Left kidney (tissue), 1 donor: ENCODE measurements at regions not wholly inside any gene's neighbourhood (a gene's known extent, or its start where the extent isn't known, plus 50 kb on each side); places are given as distances from the start of the nearest gene placed in this dataset.
"Not testable (repeated sequence)": the region's sequence is repeated elsewhere in the genome, so short reads cannot be mapped to it uniquely, and the experiment has no call there.

ENCODE experiments used
- DNase-seq: peaks from one replicate; pipeline ENCODE4 v3.0.0-alpha.2; 2013

DNA sequence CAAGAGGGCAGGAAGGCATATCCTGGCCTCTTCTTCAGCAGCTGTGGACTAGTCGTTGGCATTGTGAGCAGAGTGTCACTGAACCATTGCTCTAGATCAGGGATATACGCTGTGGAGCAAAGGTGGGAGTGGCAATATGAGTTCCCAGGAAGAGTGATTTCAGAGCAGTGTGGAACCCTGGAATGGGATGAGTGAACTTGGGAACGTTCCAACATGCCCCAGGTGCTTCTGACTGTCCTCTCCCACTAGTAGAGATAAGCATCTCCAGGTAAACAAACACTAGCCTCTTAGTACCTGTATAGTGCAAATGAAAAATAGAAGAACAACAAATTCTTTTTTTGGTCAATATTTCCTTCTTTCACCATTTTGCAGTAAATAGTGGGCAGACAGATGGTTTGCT lies 123.6 kb upstream of the VEPH1 start:
- no peak for DNase-seq

DNA sequence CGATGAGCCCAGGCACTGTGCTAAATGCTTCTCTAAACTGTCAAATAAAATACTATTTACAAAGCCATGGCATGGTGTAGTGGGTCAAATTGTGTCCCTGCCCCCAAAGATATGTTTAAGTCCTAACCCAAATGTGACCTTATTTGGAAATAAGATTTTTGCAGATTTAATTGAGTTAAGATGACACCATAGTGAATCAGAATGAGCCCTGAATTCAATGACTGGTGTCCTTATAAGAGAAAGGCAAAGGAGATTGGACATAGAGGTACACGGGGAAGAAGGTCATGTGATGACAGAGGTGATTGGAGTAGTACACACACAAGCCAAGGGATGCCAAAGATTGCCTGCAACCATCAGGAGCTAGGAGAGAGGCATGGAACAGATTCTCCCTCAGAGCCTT lies 121.6 kb upstream of the VEPH1 start:
- no peak for DNase-seq

DNA sequence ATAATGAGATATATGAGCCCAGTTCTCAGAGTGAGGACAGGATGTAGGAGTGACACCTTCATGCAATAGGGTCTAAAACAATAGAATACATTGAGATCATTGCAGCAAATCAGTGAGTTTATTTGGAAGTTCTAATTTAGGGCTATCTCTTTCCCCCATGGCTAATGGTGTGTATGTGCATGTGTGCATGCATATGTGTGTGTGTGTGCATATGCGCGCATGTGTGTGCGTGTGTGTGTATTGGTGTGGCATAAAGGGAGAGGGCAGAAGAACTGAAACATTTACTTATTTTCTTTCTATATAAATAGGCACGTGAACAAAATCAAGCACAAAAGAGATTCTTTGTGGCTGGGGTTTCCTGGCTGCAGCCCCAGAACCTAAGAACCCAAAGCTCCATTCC lies 115.7 kb upstream of the VEPH1 start:
- DNase-seq: no peak

DNA sequence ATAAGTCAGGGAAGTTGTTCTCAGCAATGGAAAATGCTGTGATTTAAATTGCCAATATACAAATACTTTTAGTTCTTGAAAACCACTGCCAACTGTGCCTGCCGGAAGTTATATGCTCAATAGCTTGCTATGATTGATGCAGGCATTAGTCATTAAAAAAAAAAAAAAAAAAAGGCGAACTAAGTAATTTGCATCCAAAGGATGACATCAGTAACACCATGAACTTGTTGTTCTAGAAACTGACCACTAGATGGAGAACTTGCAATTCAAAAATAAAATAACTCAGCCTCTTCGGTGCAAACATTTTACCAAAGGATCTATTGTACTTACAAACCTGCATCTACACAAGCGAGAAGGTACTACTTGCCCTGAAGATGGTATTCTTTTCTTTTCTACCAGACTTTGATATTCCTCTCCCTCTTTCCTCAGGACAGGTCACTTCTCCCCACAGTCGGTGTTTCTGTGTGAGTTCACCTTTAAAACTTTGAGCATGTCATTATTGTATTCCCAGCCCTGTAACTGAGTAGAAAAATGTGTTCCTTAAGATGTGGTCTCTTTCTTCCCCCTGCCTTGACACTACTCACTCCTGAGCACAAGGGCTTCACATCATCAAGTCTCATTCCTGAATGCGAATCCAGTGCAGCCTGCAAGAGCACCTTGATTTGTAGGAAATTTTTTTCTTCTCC lies 115.0 kb upstream of the VEPH1 start:
- DNase-seq: peak; percentile 58

DNA sequence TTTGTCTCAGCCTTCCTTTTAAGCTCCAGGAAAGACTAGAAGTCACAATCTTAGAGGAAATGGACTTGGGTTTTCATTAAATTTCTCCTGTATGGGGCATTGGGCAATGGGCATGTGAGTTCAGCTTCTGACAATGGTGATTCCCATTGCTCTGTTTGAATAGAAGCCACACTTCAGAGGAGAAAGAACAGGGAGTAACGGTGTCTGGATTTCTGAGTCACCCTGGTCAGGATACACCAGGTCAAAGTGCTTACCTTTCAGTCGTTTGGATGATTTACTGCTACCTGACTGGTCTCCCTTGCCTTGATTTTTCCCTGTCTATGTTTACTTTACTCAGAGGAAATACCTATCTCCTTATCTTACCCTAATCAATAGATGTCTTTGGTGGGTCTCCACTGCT lies 111.7 kb upstream of the VEPH1 start:
- no peak for DNase-seq

DNA sequence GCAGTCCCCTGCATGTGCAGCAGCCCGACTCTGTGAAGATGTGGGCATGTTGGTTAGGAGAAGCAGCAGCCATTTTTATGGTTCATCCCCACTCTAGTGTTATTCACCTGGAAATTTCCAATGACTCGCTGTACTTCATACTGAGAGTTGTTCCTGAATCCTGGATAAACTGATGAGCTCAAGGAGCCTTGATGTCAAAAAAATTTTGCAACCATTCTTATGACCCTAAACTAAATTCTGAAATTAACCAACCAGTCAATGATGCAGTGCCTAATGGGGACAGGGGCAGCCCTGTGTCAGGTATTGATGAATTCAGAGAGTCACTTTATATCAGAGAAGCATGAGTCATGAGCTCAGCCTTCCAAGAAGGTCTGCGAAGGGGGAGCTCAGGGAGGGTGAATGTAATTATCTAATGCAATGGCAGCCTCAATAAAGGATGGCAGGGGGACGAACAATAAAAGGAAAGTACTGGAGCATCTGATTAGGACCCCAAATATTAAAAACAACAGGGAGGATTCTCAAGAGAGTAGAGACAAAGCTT lies 108.4 kb upstream of the VEPH1 start:
- DNase-seq: no peak

DNA sequence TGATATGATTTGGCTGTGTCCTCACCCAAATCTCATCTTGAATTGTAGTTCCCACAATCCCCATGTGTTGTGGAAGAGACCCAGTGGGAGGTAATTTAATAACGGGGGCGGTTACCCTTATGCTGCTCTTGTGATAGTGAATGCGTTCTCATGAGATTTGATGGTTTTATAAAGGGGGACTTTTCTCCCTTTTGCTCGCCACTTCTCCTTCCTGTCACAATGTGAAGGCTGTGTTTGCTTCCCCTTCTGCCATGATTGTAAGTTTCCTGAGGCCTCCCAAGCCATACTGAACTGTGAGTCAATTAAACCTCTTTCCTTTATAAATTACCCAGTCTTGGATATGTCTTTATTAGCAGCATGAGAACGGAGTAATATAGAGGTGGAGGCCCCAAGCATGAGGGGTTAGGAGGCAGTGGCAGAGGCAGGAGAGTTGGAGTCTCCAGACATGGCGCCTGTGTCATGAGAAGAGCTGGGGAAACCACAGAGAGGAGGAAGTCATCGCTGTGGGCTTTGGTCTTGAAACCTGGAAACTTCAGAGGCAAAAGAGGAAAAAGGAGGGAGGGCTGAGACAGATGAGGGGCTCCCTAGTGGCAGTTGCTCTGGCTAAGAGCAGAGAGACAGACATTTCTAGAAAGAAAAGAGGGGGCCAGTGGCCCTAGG lies 107.8 kb upstream of the VEPH1 start:
- no peak for DNase-seq

DNA sequence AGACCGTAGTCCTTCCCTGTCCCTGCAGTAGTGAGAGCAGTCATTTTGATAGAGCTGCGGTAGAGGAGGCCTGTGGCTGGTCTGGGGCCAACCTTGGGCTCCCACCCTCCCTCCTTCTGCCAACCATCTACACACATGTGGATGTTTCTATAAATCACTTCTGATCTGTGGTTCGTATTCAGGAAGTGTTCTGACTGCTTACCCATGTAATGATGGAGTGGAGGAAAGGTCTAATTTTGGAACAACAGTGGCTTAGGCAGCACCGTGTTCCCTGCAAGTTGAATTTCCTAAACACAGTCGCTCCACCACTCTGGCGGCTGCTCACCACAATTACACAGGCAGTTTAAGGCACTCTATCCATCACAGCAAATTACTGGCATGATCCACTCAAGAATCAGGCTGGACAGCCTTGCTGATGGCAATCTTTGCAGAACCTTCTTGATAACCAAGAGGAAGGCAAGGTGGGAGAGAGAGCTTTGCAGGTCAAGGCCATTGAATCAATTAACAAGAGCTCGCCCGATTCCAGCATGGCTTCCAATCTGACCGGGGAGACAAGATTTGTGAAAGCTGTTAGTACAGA lies 104.7 kb upstream of the VEPH1 start:
- DNase-seq: no peak

DNA sequence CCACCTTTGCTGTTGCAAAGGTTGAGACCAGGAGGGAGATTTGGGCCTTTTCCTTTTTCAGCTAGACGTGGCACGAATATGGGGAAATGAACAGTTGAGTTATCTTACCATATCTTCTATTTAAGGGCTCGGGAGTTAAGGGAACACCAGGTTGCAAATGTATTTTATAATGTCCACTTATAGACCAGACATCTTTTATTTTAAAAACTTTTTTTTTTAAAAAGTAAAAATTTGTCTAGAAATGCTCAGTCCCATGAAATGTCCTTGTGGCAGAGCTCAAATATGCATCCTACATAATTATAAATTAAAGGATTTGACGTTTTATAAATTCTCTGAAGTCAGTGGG lies 103.6 kb upstream of the VEPH1 start:
- DNase-seq: no peak

DNA sequence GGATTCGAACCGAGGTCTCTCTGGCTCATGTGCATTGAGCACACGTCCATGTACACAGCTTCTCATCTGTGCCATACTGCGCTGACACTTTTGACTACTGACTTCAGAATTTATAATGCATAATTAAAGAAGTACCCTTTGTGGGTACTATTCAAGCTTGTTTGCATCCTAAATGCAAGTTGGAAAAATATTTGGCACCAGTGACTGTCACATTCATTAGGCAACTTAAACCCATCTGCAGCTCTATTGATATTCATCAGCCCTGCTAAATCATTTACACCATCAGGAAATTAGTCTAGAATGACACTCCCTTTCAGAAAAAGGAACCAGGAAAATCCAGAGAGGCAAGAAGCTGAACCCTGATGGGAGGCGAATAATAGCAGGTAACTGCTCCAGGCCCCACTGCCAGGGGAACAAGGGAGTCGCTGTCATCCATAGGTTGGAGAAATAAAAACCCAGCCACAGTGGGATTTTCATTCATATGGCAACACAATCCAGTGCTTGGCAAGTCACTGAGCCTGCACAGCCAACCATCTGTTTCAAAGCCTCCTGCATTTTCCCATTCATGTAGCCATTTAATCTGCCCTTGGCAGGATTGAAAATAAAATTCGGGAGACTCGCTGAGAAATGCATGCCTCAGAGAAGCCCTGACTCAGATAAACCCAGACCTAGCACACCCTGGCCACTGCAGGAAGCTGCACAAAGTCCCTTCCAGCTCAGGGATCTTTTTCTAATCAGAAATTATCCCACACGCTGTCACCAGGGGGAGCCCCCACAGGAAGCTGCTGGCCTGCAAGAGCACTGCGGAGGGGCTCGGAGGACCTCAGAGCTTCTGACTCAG lies 103.0 kb upstream of the VEPH1 start:
- peak; percentile 46 for DNase-seq

DNA sequence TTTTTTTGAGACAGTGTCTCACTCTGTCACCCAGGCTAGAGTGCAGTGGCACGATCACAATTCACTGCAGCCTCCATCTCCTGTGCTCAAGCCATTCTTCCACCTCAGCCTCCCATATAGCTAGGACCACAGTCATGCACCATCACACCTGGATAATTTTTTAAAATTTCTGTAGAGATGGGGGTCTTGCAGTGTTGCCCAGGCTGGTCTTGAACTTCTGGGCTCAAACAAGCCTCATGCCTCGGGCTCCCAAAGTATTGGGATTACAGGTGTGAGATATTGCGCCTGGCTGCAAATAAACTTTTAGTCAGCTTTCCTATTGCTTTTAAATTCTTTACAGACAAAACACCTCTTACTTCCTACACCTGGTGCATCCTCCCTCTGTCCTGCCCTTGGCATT lies 102.1 kb upstream of the VEPH1 start:
- DNase-seq: no peak

DNA sequence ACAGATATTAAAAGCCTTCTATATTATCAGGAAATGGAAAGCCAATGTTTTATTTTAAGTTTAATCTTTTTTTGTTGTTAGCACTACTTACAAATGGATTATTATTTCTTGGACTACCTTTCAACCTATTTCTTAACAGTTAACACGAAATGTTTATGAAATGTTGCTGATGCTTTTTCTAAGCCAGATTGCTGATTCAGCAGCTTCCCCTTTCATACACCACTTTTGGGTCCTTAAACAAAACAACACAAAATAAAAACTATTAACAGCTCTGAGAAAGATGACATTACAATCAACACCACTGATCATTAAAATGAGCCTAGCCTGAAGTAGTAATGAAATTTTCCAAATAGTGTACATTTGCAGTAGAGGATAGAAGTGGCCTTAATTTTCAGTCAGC lies 99.2 kb upstream of the VEPH1 start:
- DNase-seq: no peak

DNA sequence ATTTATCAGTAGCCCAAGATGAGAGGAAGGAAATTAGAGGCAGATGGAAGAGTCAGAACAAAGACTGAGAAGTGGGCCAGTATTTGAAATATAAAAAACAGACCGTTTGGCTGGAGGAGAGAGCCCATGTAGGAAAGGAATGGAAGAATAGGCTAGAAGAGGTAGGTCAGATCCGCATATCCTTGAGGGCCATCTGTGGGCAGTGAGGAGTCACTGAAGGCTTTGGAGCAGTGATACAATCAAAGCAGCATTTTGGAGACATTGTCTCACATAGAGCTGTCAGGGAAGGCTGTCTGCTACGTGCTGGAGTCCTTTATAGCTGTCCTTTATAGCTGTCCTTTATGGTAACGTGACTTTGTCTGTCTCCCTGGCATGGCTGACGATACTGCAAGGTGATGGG lies 92.0 kb upstream of the VEPH1 start:
- DNase-seq: no peak

DNA sequence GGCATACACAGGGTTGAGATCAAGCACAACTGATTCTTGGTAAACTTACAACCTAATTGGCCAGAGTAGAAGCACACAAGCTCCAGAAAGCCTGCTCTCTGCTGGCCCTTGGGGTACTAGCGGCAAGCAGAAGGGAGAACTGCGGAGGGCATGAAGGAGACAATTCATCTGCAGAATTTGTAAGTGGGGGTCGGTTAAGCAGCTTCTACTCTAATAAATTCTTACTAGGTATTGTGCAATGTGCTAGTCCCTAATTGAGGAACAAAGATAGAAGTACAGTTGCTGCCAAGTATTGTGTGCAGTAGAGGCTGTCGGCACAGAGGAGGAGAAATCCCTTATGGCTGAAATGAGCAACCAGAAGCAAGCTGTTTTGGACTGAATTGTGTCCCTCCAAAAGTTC lies 91.2 kb upstream of the VEPH1 start:
- no peak for DNase-seq

DNA sequence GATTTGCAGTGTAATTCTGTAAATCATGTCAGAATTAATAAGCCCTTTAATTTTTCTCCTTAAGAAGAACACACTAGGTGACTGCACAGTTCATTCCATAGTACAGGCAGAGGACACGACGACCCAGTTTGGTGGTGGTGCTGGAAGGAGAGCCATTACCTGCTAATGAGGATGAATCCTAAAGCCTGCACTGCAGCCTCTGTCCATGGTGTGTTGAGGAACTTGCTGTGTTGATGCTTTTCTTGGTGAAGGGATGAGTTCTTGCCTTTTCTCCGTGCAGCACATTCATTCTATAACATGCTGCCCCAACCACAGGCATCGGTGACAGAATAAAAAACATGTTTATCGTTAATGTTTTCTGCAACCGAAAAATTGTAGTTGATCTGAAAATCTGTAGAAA lies 89.6 kb upstream of the VEPH1 start:
- DNase-seq: no peak

DNA sequence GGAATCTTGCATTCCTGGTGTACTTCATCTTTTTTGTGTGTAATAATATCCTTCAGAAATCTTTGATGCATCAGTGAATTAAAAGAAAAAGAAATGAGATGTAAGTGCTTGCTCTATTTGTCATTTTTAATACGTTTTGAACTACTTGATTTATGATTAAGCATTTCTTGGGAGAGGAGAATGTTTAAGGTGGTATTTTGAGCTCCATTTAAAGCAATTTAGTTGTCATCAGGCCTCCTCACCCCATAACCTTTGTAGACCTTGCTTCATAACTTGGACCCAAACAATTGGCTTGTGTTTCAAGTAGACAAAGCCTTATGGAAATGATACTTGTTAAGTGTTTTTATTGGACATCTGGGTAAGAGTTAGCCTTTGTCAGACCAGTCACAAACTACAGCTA lies 87.1 kb upstream of the VEPH1 start:
- no peak for DNase-seq

DNA sequence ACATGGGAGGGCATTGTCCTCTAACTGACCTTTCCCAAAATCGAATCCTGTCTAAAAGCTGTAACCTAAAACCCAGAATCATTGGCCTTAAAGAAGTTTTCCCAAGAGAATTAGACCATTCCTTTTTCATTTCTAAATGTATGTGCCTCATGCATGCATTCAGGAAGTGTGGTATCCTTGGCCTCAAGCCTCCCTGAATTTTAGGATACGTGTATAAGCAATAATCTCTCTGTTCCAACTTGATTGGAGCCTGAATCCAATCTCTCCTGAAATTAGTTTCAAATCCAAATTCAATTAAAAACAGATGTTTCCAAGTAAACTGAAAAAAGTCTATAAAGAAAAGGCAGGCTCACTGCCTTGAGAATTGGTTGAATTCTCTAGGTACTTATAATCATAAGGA lies 86.0 kb upstream of the VEPH1 start:
- no peak for DNase-seq

DNA sequence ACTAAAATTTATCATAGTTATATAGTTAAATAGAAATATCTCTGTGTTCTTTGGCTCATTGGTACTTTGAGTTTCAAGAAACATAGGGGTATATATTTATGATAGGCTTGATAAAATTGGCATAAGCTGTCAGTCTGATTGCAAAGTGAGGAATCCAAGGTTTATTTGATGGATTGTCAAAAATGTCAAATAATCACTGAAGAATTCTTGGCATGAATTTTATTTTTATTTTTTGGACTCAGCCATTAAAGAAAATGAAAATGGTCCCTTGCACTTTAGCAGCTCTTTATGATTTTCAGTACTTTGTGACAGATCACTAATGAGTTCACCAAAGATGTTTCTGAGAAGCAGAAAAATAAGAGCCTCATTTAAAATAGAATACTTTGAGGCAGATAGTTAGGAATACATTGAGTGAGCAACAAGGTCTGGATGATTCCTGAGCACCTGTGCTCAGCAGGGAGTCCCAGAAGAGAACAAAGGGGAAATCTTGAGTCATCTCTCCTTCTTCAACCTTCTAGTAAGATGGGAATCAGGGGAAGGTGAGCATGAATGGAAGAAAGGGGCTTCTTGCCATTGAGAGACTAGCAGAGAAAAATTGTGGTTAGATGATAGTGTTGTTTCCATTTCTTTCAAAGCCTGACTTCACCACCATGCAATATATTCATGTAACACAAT lies 85.3 kb upstream of the VEPH1 start:
- DNase-seq: no peak

DNA sequence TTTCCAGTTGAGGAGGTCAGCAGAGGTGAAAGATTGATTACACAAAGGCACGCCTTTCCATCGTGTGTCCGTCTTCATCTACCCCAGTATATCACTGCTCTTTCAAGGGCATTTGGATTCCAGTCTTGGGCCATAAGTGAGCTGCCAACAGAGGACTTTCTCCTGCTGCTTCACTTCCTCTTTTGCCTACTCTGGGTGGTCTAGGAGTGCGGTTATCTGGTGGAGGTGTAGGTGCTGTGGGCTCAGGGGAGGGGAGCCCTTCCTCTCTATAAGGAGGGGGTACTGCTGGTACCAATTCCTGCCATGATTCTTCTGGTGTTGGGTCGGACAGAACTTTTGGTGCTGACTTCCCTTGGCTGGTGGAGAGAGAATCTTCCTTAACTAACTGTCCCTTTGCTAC lies 83.1 kb upstream of the VEPH1 start:
- DNase-seq: no peak

DNA sequence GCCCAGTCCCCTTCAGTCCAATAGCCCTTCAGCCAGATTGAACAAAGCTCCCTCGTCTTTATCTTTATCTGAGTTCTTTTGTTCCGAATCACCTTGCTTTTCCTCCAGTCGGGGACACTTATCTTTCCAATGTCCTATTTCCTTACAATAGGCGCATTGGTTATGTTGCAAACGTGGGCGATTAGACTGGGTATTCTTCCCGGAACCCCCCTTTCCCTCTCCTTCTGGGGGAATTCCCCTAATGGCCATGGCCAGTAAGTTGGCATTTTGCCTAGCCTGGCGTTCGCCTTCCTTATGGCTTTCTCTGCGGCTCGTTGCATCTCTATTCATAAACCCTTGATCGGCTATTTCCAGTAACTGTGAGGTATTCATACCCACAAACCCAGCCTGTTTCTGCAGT lies 82.2 kb upstream of the VEPH1 start:
- no peak for DNase-seq

DNA sequence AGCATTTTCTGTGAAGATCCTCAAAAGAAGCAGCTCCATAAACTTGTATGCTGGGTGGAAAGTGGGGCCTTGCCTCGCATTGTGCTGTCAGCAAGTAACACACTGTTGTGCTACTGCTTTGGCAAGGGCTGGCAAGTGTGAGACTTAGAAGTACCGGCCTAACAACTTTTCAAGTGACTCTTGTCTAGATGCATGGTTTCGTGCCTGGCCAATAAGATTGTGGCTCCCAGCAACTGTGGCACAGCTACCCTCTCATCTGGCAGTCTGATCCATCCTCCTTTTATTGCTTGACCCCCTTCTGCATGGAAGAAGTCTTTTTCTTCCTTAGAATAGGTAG lies 79.4 kb upstream of the VEPH1 start:
- no peak for DNase-seq

DNA sequence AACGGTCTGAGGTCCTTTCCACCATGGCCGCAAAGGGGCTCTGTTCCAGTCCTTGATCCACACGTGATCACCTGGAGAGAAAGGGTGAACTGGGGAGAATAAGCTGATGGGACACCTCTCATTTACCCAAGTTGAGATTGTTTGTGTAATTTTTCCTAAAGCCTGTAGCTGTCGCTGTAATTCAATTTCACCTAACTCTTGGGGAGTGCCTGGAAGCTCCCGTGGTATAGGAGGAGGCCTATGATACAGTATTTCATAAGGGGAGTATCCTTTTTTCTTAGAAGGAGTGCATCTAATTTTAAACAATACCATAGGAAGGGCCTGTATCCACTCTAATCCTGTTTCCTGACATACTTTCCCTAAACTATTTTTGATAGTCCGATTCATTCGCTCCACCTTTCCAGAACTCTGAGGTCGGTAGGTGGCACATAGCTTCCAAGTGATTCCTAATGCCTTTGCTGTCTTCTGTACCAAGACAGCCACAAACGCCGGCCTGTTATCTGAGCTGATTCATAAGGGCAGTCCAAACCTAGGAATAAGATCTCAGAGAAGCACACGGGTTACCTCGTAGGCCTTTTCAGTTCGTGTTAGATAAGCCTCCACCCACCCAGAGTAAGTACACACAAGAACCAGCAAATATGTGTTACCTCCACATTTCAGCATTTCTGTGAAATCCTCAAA lies 78.9 kb upstream of the VEPH1 start:
- DNase-seq: not testable (repeated sequence)
